Epidermal melanocyte (primary cell): ENCODE measurements at regions not wholly inside any gene's neighbourhood (a gene's known extent, or its start where the extent isn't known, plus 50 kb on each side); places are given as distances from the start of the nearest gene placed in this dataset.

Experiments used
- DNase-seq: peaks from one replicate; pipeline ENCODE4 v3.0.0; 2011; ENCODE audit warnings: low spot score; ENCODE audit not compliant: insufficient read length

DNA sequence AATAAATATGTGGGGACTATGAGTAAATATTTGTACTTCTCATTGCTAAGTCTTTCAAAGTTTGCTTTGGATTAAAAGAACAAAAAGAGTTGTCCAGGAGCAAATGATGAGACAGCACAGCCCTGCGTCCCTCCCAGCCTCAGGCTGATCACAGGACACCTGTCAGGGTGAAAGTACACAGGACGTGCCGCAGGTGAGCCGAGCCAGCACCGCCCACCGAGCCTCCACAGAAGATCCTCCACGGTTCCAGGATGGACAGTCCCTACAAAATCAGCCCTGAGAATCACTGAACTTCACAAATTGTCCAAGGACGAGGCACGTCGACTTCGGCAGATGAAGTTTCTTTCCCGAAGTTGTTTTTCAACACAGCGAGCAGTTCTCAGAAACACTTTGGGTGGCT is 661.5 kb downstream of the BRD1 start:
- no peak for DNase-seq

DNA sequence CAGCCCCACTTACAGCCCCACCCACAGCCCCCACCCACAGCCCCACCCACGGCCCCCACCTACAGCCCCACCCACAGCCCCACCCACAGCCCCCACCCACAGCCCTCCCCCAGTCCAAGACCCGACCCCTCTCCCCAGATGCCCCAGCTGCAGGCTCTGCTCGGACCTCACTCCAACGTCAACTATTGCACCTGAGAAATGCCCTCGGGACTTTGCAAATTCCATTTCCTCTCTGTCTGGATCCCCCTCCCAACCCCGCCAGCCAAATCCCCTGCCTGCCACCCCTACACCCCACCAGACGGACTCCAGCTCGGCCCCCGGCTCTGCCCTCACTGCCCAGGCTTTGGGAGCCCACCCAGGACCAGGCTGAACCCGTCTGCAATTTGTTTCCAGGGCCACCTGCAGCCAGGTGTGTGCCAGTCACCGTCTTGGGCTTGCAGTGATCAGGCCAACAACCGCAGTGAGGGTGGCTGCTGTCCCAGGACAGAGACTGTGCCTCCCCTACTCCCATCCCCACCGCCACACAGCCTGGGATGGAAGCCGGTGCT is 662.8 kb downstream of the BRD1 start:
- no peak for DNase-seq

DNA sequence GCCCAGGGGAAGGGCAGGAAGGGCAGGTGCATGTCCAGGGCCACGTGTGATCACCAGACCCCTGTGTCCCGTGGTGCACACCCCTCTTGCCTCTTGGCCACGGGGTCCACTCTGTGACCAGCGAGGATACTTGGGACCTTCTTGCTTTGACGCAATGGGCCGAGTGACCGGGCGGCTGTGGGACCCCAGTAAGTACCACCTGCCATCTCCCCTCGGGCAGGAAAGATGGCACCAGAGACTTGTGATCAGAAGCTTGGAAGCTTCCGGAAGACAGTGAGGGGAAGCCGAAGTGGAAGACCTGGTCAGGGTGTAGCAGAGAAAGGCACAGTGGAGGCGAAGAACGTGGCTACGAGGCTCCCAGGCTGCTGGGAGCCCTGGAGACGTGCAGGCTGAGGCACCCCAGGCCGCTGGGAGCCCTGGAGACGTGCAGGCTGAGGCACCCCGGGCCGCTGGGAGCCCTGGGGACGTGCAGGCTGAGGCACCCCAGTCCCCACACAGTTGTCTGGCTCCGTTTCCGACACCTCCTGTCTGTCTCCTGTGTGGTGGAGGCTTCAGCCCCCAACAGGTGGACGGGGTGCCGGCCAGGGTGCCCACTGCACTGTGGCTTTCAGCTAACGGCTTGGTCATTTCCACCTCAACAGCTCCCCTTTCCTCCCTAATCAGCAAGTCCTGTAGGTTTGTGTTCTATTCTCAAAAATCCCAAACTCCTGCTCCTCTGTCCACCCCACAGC is 663.5 kb downstream of the BRD1 start:
- no peak for DNase-seq

DNA sequence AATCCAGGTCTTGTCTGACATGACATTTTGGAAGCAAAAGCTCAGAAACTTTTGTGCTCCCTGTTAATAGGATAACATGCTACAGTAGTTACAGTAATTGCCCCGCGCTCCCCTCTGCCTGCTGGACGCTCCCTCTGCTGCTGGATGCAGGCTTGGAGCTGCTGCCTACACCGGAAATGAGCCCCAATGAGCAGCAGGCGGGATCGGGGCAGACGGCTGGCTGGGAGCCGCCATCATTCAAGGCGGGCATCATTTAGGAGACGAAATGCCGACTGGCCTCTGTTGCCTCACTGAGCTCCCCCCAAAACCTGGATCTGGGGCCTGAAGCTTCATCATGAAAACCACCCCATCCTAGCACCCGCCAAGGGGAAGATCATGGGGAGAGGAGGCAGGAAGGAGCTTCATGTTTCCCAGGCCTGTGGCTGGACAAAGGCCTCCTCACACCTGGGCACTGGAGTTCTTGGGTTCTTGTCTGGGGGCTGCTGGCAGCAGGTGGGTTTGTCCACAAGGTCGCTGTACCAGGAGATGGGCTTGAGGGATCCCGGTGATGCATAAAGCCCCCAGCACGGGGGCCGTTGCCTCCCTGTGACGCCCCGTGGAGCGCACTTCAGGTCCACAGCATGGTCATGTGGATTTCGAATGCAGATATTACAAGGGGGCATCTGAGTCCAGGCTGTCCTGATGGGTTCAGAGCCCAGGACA is 664.3 kb downstream of the BRD1 start:
- no peak for DNase-seq

DNA sequence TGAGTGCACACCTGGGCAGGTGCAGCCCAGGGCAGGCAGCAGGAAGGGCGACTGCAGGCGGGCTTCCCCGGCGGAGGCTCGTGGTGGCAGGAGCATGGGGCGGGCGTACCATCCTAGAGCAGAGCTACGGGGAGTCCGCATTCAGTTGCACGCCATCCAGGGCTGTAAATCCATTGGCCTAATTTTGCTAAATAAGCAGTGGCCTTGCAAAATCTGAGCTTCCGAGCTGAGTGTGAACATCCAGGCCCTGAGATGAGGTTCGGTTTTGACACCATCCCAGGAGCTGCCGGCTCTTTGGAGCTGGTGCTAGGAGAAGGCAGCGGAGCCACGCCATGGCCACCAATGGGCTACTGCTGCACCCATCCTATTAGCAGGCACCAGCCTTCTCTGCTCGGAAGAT is 664.8 kb downstream of the BRD1 start:
- DNase-seq, result no peak

DNA sequence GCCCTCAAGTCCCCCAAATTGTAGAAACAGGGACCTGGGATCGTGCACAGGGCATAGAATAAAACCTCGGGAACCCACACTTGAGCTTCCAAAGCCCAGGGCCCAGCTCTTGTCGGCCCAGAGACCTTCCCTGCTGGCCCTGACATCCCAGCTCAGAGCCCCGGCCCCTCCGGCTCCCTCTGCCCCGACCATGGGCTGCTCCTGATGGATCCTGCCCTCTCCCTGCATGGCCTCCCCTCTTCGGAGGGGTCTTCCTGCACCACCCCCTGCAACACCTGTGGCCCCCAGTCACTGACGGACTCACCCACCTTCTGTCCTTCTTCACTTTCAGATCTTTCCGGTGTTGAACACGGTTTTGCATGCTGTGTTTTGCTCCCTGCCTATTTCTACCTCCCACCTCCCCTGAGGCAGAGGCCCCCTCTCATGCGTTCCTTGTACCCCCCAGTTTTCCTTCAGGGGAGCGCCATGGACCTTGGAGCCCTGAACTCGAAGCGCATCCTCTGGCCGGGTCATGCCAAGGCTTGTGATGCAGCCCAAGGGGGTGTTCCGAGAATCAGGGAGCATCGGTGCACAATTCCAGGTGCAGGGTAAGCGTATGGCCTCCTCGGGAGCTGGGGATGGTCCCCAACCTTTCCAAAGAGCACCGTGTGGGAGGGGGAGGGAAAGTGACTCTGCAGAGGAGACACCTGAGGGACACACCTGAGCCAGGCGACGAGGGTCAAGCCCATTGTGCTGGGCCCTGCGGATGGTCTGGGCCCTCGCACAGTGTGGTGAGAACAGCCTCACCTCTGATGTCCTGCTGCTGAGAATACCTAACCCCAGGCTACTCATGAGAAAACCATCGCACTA is 666.4 kb downstream of the BRD1 start:
- DNase-seq, result no peak

DNA sequence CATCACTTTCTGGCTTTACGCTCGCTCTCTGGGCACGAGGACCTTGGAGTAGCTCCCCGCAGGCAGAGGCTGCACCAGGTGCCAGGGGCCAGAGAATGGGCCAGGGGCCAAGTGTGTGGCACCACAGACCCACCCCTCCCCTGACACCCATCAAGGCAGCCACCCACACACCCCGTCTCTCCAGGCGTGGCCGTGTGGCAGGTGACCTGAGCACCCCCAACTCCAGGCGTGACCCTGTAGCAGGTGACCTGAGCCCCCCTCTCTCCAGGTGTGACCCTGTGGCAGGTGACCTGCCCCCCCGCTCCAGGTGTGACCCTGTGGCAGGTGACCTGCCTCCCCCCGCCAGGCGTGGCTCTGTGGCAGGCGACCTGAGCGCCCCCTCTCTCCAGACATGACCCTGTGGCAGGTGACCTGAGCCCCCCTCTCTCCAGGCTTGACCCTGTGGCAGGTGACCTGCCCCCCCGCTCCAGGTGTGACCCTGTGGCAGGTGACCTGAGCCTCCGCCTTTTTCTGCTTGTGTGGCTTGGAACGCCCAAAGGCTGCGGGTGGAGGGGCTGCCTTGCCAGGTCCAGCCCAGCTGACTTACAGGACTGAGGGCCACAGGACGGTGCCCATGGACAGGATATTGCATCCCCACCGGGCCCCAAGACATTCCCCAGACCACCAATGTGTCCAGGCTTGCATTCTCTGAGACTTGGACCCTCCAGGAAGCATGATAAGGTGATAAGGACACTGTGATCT is 667.2 kb downstream of the BRD1 start:
- no peak for DNase-seq

DNA sequence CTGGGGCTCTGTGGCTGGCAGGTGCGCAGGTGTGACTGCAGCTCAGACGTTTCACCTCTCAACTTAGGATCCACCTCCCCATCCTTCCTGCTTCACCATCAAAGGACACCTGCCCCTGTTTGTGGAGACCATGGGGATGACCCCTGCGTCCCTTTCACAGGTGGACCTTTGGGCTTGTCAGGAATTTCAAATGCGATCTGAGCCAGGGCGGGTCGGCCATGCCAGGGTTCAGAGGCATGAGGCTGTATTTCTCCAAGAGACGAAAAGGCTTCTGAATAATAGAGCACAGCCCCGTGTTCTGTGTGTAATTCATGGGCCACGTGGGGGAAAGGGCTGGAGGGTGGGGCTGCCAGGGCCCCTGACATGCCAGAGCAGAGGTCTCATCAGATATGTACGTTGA is 668.0 kb downstream of the BRD1 start:
- no peak for DNase-seq

DNA sequence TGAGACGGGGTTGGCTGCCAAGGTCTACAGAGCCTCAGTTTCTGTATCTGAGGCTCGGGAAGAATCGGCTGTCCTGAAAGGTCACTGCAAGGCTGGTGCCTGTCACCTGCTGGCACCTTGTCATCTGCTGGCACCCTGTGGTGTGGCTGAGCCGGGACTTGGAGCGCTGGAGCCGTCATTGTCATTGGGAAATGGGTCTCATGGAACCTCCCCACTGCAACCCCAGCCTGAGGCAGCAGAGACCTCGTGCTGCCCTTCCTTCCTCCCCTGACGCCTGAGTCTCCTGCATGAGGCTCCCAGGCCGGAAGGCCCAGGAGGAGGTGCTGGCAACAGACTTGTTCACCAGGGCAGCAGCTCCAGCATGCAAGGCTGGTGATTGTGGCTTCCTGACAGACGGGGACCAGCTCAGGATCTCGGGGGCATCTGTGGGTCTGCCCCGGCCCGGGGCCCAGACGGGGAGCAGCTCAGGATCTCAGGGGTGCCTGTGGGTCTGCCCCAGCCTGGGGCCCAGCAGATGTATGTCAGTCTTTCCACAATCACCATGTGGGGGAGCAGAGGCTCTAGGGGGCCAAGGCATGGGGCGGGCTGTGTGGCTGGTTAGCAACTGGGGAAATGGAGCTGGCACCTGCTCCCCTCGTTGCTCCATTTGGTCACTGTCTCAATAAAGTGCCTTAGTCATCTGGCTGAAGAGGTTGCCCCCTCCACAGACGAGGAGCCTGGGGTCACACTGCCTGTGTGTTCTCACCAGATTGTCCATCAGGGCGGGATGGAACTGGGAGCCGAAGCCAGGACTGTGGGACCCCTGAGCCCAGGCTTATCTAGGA is 668.7 kb downstream of the BRD1 start:
- no peak for DNase-seq

DNA sequence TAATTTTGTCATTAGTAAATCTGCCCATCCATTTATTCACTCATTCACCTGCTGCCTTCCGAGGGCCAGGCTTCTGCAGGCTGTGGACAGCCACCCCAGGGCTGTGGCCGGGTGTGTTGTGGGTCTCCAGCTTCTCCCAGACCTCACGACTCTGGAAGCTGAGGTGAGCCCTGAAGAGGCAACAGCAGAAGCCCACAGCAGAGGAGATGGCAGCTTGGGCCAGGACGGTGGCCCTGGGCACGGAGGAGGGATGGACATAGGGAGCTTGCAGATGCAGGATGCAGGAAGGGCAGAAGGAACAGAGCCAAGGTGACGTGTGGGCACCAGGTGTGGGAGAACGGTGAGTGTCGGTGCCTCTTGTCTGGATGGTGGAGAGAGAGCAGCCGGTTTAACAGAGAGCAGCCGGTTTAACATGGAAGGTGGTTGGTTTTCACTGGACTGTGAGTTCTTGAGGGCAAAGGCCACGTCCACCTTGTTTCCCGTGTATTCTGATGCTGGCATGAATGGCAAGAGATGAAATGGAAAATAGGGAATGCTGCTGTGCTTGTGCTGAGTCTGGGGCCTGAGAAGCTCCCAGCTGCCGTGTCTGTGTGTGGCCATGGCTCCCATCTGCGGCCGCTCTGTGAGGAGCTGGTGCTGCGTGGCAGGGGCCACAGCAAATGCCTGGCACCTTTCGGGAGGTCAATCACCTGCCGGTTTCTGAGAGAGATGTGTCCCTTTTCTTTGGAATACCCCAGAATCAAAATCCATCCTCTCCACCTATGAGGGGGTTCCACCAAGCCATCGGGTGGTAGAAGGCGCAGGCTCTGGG is 669.9 kb downstream of the BRD1 start:
- DNase-seq, result no peak

DNA sequence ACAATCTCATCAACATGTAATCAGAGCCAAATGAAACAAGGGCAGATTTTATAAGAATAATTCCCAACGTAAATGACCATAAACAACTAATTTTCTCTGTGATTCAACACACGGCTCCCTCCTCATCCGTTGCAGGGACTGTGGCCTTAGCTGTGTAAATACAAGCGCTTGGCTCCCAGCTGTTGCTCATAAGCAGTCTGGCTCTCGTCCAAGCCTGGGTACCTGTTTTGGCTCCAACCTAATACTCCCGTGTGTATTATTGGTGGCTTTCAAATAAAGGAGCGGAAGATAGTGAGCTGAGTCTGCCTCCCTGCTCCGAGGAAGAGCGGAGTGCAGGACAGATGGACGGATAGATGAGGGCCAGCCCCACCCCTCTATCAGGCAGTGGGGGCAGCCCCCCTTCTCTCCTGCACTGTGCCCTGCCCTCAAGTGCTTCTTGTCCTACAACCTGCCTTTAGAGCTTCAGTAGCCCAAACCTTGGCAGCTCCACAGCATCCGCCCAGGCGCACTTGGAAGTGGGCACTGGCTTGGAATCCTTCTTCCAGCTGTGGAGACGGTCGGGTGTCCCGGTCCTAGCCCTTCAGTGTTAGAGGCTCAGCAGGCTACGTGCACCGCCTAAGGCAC is 670.9 kb downstream of the BRD1 start:
- no peak for DNase-seq

DNA sequence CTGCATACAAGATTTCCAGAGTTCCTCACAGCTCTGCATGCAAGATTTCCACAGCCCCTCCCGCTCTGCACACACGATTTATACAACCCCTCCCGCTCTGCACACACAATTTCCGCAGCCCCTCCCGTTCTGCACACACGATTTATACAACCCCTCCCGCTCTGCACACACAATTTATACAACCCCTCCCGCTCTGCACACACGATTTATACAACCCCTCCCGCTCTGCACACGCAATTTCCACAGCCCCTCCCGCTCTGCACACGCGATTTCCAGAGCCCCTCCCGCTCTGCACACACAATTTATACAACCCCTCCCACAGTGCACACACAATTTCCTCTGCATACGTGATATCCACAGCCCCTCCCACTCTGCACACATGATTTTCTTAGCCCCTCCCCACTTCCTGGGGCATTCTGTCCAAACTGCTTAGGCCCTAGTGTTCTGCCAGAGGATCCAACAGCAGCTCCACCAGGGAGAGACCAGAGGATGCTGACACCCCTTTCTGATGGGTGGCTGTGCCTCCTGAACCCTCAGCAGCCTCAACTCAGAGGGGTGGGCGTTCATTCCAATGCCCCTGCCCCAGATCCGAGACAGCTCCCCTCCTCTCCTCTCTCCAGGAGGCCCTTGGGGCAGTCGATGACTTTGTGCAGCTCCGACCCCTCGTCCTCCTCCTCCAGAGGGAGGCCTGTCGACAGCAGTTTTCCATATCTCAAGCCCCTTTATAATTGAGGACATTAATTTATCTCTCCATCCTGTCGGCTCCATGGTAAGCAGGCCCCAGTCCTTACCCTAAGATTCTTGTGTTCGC is 671.7 kb downstream of the BRD1 start:
- DNase-seq, result no peak

DNA sequence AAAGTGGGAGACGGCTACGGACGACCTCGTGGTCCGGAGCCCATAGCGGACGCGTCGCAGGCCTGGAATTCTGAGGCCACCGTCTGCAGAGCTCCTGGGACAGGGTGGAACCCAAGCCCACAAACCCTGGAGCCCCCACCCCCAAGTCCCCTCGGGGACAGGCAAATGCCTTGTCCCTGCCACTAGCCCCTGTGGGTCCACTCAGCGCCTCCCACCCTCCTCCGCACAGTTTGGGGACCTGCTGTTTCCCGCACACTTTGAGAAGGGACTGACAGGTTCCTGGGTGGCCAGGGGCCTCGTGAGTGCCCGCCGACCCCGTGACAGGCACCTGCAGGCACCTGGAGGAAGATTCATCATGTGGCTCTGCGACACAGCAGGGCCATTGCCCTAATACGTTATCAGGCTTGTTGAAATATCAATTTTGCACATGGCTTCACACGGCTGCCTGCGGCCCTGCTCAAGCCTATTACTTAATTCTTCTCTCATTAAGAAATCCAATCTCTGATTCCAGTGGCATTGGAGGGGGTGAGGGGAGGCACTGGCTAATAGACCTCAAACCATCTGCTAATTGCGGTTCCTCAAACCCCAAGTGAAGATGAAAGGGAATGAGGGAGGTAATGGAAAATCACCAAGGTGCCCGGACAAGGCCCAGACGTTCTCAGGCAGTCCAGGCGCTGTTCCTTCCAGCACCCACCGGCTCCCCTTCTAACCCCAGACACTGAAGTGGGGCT is 672.5 kb downstream of the BRD1 start:
- no peak for DNase-seq

DNA sequence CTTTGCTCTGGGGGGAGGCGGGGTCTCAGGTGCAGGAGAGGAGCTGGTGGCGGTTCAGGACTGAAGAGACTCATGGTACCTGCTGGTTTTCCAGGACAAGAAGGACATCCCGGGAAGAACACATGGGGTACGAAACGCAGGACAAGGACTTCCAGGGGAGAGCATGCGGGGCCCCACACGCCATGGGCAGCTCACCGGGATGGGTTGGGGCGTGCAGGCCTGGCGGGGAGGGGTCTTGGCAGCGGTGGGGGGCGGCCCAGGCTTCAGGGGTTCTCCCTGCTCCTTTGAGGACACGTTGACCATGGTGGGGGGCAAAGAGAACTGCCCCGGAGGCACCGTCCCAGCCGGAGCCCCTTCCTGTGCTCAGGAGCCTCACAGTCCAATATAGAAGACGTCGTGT is 673.2 kb downstream of the BRD1 start:
- DNase-seq, result no peak

DNA sequence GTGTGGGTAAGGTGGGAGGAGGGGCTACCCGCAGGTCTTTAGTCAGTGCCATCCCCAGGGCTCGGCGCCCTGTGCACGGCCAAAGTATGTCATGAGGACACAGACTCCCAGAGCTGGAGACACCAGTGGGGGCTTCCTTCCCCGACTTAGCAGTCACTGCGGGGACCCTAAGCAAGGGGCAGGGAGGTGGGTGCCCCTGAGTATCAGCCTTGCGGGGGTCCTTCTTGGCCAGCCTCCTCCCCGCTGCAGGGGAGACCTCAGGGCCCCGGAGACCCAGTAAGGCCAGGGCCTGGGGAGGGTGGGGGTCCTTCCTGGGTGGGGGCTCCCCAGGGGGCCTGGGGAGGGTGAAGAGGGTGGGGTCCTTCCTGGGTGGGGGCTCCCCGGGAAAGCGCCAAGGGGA is 673.8 kb downstream of the BRD1 start:
- no peak for DNase-seq

DNA sequence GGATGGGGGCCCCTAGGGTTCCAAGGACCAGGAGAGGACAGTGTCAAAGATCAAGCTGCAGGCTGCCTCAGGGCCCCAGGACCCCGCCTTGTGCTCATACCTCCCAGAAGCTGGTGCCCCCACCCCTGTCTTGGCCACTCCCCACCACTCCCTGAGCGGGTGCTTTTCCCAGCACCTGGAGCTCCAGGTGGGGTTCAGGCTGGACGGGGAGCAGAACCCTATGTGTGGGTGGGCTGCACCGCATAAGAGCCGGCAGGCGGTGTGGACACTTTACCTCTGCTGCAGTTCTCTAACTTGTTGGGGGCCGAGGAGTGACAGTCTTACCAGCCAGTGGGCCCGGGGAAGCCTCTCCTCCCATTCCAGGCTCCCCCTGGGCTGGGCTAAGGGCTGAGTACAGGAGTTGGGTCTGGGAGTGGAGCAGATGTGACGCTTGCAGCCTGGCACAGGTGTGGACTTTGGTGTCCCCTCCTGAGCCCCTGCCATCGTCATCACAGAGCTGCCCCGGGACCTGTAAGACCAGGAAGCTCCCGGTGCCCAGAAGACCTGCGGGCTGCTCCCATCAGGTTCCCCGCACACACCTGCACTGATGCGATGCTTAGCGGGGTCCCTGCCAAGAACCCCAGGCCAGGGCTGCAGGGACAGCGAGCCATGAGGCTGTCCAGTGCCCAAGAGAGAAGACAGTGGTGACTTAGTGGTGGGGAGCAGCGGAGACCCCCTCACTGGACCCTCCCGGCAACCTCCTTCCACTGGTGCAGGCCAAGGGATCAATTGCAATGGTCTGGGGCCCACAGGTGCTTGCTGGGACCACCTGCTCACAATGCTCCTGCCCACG is 674.5 kb downstream of the BRD1 start:
- DNase-seq, result no peak
